GM23248 (cell line): ENCODE measurements at regions not wholly inside any gene's neighbourhood (a gene's known extent, or its start where the extent isn't known, plus 50 kb on each side); places are given as distances from the start of the nearest gene placed in this dataset.
"Not testable (repeated sequence)": the region's sequence is repeated elsewhere in the genome, so short reads cannot be mapped to it uniquely, and the experiment has no call there.

Experiments
- DNase-seq: peaks from one replicate; pipeline ENCODE4 v3.0.0-alpha.2; 2015
- H2AFZ ChIP-seq: fragments of 200-600 bp; sonication (generic); 2 replicates; pipeline ENCODE4 v1.6.1; 2016; ENCODE audit warnings: antibody characterized with exemption
- H3F3A ChIP-seq: fragments of 200-600 bp; sonication (generic); 2 replicates; pipeline ENCODE4 v1.6.1; 2016; ENCODE audit warnings: mild to moderate bottlenecking, antibody characterized with exemption, mixed run types; ENCODE audit not compliant: insufficient read depth
- H3K27ac ChIP-seq: fragments of 200-600 bp; sonication (generic); 2 replicates; pipeline ENCODE4 v1.5.1; 2016; ENCODE audit warnings: mild to moderate bottlenecking
- H3K27me3 ChIP-seq: fragments of 200-600 bp; sonication (generic); replicated peaks from 2 replicates; pipeline ENCODE4 v1.6.1; 2016; ENCODE audit warnings: mild to moderate bottlenecking; ENCODE audit not compliant: insufficient read depth
- H3K36me3 ChIP-seq: fragments of 200-600 bp; sonication (generic); 2 replicates; pipeline ENCODE4 v1.6.1; 2016; ENCODE audit warnings: low read depth, mild to moderate bottlenecking
- H3K4me1 ChIP-seq: fragments of 200-600 bp; sonication (generic); 2 replicates; pipeline ENCODE4 v1.6.1; 2016; ENCODE audit warnings: mild to moderate bottlenecking; ENCODE audit not compliant: insufficient read depth
- H3K4me2 ChIP-seq: fragments of 200-600 bp; sonication (generic); one replicate; pipeline ENCODE4 v1.6.1; 2016; ENCODE audit warnings: mild to moderate bottlenecking; ENCODE audit not compliant: unreplicated experiment
- H3K4me3 ChIP-seq: fragments of 200-600 bp; sonication (generic); 2 replicates; pipeline ENCODE4 v1.5.1; 2016; ENCODE audit warnings: mild to moderate bottlenecking
- H3K79me2 ChIP-seq: fragments of 200-600 bp; sonication (generic); 2 replicates; pipeline ENCODE4 v1.6.1; 2016; ENCODE audit warnings: mild to moderate bottlenecking; ENCODE audit not compliant: insufficient read depth
- H3K9ac ChIP-seq: fragments of 200-600 bp; sonication (generic); 2 replicates; pipeline ENCODE4 v1.6.1; 2016; ENCODE audit warnings: mild to moderate bottlenecking
- H3K9me2 ChIP-seq: fragments of 200-600 bp; sonication (generic); 2 replicates; pipeline ENCODE4 v1.6.1; 2016; ENCODE audit warnings: mixed run types, mild to moderate bottlenecking, moderate library complexity; ENCODE audit not compliant: insufficient read depth
- H3K9me3 ChIP-seq: fragments of 200-600 bp; sonication (generic); one replicate; pipeline ENCODE4 v1.6.1; 2017; ENCODE audit warnings: low read depth
- H4K20me1 ChIP-seq: fragments of 200-600 bp; sonication (generic); 2 replicates; pipeline ENCODE4 v1.6.0; 2016; ENCODE audit not compliant: insufficient read depth
- EZH2 ChIP-seq: fragments of 200-600 bp; sonication (generic); IDR thresholded peaks from 2 replicates; pipeline ENCODE4 v1.6.1; 2018; ENCODE audit warnings: antibody characterized with exemption, mild to moderate bottlenecking; ENCODE audit not compliant: insufficient read depth, poor library complexity, severe bottlenecking
- EZH2phosphoT487 ChIP-seq: fragments of 200-600 bp; sonication (generic); IDR thresholded peaks from 2 replicates; pipeline ENCODE4 v1.6.1; 2018; ENCODE audit warnings: antibody characterized with exemption, moderate library complexity, mild to moderate bottlenecking, low read depth; ENCODE audit not compliant: insufficient read depth
- WGBS, 2 experiments: methylation state at CpG; one replicate each; pipeline ENCODE4 v1.1.6; 2015 to 2017; ENCODE audit warnings: low lambda C conversion rate in 2 of 2, low coverage in 1 of 2; ENCODE audit errors: missing lambda C conversion rate in 2 of 2; 5-methylcytosine and 5-hydroxymethylcytosine counted together
- in situ Hi-C: fragments of 300-500 bp; cut with MboI; formaldehyde crosslinking; loops from 2 replicates; pipeline ENCODE4 v1.15.0; 2020

DNA sequence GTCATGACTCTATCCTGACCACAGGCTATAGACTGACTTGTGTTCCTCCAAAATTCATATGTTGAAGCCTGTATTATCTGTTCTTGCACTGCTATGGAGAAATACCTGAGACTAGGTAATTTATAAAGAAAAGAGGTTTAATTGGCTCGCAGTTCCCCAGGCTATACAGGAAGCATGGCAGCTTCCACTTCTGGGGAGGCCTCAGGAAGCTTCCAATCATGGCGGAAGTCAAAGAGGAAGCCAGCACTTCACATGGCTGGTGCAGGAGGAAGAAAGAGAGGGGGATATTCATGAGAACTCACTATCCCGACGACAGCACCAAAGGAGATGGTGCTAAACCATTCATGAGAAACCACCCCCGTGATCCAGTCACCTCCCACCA lies 84.3 kb upstream of the KDM7A start:
- H3K9me3 ChIP-seq, result no peaks in the 10 kb centered on the region
- H3K9ac ChIP-seq, result no peak overlapping the region
- 79 to 81% methylated on average over 5 of the region's 5 CpGs for WGBS, 2 experiments
- H3K79me2 ChIP-seq, result no peaks in the 10 kb centered on the region
- H4K20me1 ChIP-seq, result no peaks in the 10 kb centered on the region
- no peaks in the 10 kb centered on the region for H3F3A ChIP-seq
- H2AFZ ChIP-seq, result no peak overlapping the region
- no peak overlapping the region for H3K27ac ChIP-seq
- no peak overlapping the region for H3K4me2 ChIP-seq
- no peak overlapping the region for H3K4me3 ChIP-seq
- in situ Hi-C loops, result no loop called here
- no peak for DNase-seq
- TF ChIP-seq EZH2phosphoT487 (no peak), EZH2 (no peak)
- H3K36me3 ChIP-seq, result no peaks in the 10 kb centered on the region
- H3K4me1 ChIP-seq, result no peaks in the 10 kb centered on the region
- no peaks in the 10 kb centered on the region for H3K9me2 ChIP-seq
- H3K27me3 ChIP-seq, result peaks cover 23% of the 10 kb centered on the region

GRCh38 chr7:140260352-140261104 lies 83.7 kb upstream of the KDM7A start:
- H3K9me3 ChIP-seq, result no peaks in the 10 kb centered on the region
- no peaks in the 10 kb centered on the region for H3K4me1 ChIP-seq
- H3K27me3 ChIP-seq, result peaks cover 23% of the 10 kb centered on the region
- in situ Hi-C loops, result no loop called here
- no peaks in the 10 kb centered on the region for H3K9me2 ChIP-seq
- H2AFZ ChIP-seq, result no peak overlapping the region
- no peak overlapping the region for H3K4me3 ChIP-seq
- no peaks in the 10 kb centered on the region for H3K36me3 ChIP-seq
- TF ChIP-seq EZH2phosphoT487 (no peak), EZH2 (no peak)
- H3K27ac ChIP-seq, result no peak overlapping the region
- no peaks in the 10 kb centered on the region for H4K20me1 ChIP-seq
- H3F3A ChIP-seq, result no peaks in the 10 kb centered on the region
- no peak overlapping the region for H3K9ac ChIP-seq
- H3K79me2 ChIP-seq, result no peaks in the 10 kb centered on the region
- no peak overlapping the region for H3K4me2 ChIP-seq
- DNase-seq, result no peak
- 50 to 51% methylated on average over 10 of the region's 10 CpGs for WGBS, 2 experiments

- H4K20me1 ChIP-seq, H3K36me3 ChIP-seq, H3K4me2 ChIP-seq, DNase-seq, H3K4me3 ChIP-seq, H3F3A ChIP-seq, H3K9ac ChIP-seq, H3K9me2 ChIP-seq, in situ Hi-C loops, H3K9me3 ChIP-seq, H3K79me2 ChIP-seq, H2AFZ ChIP-seq, H3K27ac ChIP-seq: not testable (repeated sequence)
- WGBS, 2 experiments, result 60 to 61% methylated on average over 3 of the region's 3 CpGs
- peaks cover 10% of the 10 kb centered on the region for H3K4me1 ChIP-seq
- H3K27me3 ChIP-seq, result peaks cover 16% of the 10 kb centered on the region
Observed at GRCh38 chr7:140257278-140257677, 80.5 kb upstream of the KDM7A start.

DNA sequence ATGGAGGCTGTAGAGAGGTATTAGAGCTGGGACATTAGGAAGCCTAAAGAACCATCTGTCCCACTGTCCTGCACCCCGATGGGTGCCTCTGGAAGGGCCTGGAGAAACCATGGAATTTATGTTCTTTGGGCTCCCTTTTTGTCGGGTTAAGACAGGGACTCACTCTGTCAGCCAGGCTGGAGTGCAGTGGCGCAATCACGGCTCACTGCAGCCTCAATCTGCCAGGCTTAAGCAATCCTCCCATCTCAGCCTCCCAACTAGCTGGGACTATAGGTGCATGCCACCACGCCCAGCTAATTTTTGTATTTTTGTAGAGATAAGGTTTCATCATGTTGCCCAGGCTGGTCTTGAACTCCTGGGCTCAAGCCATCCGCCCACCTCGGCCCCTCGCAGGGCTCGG lies 78.2 kb upstream of the KDM7A start:
- H2AFZ ChIP-seq, H3K4me3 ChIP-seq, H4K20me1 ChIP-seq, DNase-seq, H3K9ac ChIP-seq, H3F3A ChIP-seq, in situ Hi-C loops, H3K9me3 ChIP-seq, H3K4me2 ChIP-seq, H3K9me2 ChIP-seq, H3K27me3 ChIP-seq, H3K36me3 ChIP-seq, H3K79me2 ChIP-seq, H3K27ac ChIP-seq: not testable (repeated sequence)
- peaks cover 10% of the 10 kb centered on the region for H3K4me1 ChIP-seq
- WGBS, 2 experiments, result 83 to 89% methylated on average over 9 of the region's 9 CpGs
